ENCODE measurements at regions not wholly inside any gene's neighbourhood (a gene's known extent, or its start where the extent isn't known, plus 50 kb on each side); places are given as distances from the start of the nearest gene placed in this dataset.

- no peak for DNase-seq
Measured at GRCh38 chr10:92747066-92747465, 57.3 kb downstream of the HHEX start.

- DNase-seq, result peak; percentile 84
Measured at GRCh38 chr10:92747600-92747999, 57.8 kb downstream of the HHEX start.

- DNase-seq, result peak; percentile 25
Measured at GRCh38 chr10:92750791-92751533, 61.2 kb downstream of the HHEX start.

- DNase-seq, result no peak
Measured at GRCh38 chr10:92751534-92751811, 61.7 kb downstream of the HHEX start.

GRCh38 chr10:92751827-92752226 is 62.1 kb downstream of the HHEX start:
- no peak for DNase-seq

GRCh38 chr10:92753865-92754264 is 64.1 kb downstream of the HHEX start:
- DNase-seq, result peak; percentile 90

- no peak for DNase-seq
Measured at GRCh38 chr10:92755725-92756124, 66.0 kb downstream of the HHEX start.

GRCh38 chr10:92756201-92757065 is 66.7 kb downstream of the HHEX start:
- DNase-seq, result peak; percentile 96

GRCh38 chr10:92757066-92757710 is 67.4 kb downstream of the HHEX start:
- DNase-seq, result peak; percentile 97

- DNase-seq, result peak; percentile 47
Measured at GRCh38 chr10:92757711-92758104, 68.0 kb downstream of the HHEX start.

- DNase-seq, result no peak
Measured at GRCh38 chr10:92758594-92758993, 68.8 kb downstream of the HHEX start.

GRCh38 chr10:92760609-92761008 is 70.9 kb downstream of the HHEX start:
- DNase-seq, result peak; percentile 74

- no peak for DNase-seq
Measured at GRCh38 chr10:92761571-92761970, 71.8 kb downstream of the HHEX start.

GRCh38 chr10:92763634-92764155 is 73.9 kb downstream of the HHEX start:
- DNase-seq, result no peak

- DNase-seq, result no peak
Measured at GRCh38 chr10:92766451-92766850, 76.7 kb downstream of the HHEX start.

- no peak for DNase-seq
Measured at GRCh38 chr10:92768104-92768503, 78.3 kb downstream of the HHEX start.

- no peak for DNase-seq
Measured at GRCh38 chr10:92773776-92774175, 74.5 kb upstream of the EXOC6 start.

- DNase-seq, result no peak
Measured at GRCh38 chr10:92778091-92778490, 70.2 kb upstream of the EXOC6 start.

- no peak for DNase-seq
Measured at GRCh38 chr10:92785118-92785517, 63.2 kb upstream of the EXOC6 start.

- DNase-seq, result no peak
Measured at GRCh38 chr10:92787557-92788152, 60.7 kb upstream of the EXOC6 start.

GRCh38 chr10:92789067-92789466 is 59.3 kb upstream of the EXOC6 start:
- DNase-seq, result no peak

- no peak for DNase-seq
Measured at GRCh38 chr10:92789786-92790185, 58.5 kb upstream of the EXOC6 start.

- peak; percentile 36 for DNase-seq
Measured at GRCh38 chr10:92790440-92790839, 57.9 kb upstream of the EXOC6 start.

Data from hematopoietic multipotent progenitor cell treated with erythropoietin and hydrocortisone succinate and interleukin-3 and kit ligand, for 4 days (in vitro differentiated cells).